SK-N-MC (cell line): ENCODE measurements at regions not wholly inside any gene's neighbourhood (a gene's known extent, or its start where the extent isn't known, plus 50 kb on each side); places are given as distances from the start of the nearest gene placed in this dataset.

Experiments
- DNase-seq: peaks from one replicate; pipeline ENCODE4 v3.0.0-alpha.2; 2011; ENCODE audit warnings: low read depth, low spot score
- H3K27ac ChIP-seq: fragments of 200-600 bp; sonication (generic); 2 replicates; pipeline ENCODE4 v1.5.1; 2016; ENCODE audit warnings: mixed run types
- H3K36me3 ChIP-seq: fragments of 200-600 bp; sonication (generic); 2 replicates; pipeline ENCODE4 v1.6.1; 2017; ENCODE audit warnings: antibody characterized with exemption, low read length, mixed read lengths; ENCODE audit not compliant: insufficient read depth
- H3K4me3 ChIP-seq: fragments of 200-600 bp; sonication (generic); 2 replicates; pipeline ENCODE4 v1.5.1; 2016
- H3K9ac ChIP-seq: fragments of 200-600 bp; sonication (generic); 2 replicates; pipeline ENCODE4 v1.8.0; 2017; ENCODE audit warnings: mixed run types, mixed read lengths; ENCODE audit not compliant: insufficient read length
- H3K9me3 ChIP-seq: fragments of 200-600 bp; sonication (generic); 2 replicates; pipeline ENCODE4 v1.6.1; 2017; ENCODE audit warnings: low read depth, mild to moderate bottlenecking, antibody characterized with exemption, low read length, moderate library complexity, mixed read lengths
- EZH2 ChIP-seq: fragments of 200-600 bp; sonication (generic); IDR thresholded peaks from one replicate; pipeline ENCODE4 v1.6.1; 2017; ENCODE audit warnings: antibody characterized with exemption
- FOXP2 ChIP-seq: optimal IDR thresholded peaks from 2 replicates; pipeline ENCODE3; 2011; ENCODE audit warnings: mild to moderate bottlenecking, moderate library complexity; ENCODE audit not compliant: insufficient read depth; ENCODE audit errors: extremely low read length, control extremely low read depth
- POLR2AphosphoS5 ChIP-seq: IDR thresholded peaks from 2 replicates; pipeline ENCODE4 v1.6.1; 2012; ENCODE audit warnings: mild to moderate bottlenecking, low read depth, low read length, borderline replicate concordance

- TF ChIP-seq POLR2AphosphoS5, result no peak
- no peak for TF ChIP-seq EZH2
- TF ChIP-seq FOXP2, result no peak
- Histone ChIP-seq H3K9ac (no peak overlapping the region), H3K4me3 (no peak overlapping the region), H3K27ac (0 out of 2 replicates have a peak overlapping the region, but pooled peaks have one; percentile 3), H3K9me3 (no peaks in the 10 kb centered on the region), H3K36me3 (no peaks in the 10 kb centered on the region)
- no peak for DNase-seq
Observed at GRCh38 chr12:60137513-60137912, 541.7 kb downstream of the SLC16A7 start.

- Histone ChIP-seq H3K9ac (no peak overlapping the region), H3K9me3 (no peaks in the 10 kb centered on the region)
Observed at GRCh38 chr12:60138526-60138925, 542.7 kb downstream of the SLC16A7 start.

GRCh38 chr12:60144395-60144794 is 548.6 kb downstream of the SLC16A7 start:
- H3K9me3 ChIP-seq, result no peaks in the 10 kb centered on the region
- H3K36me3 ChIP-seq, result no peaks in the 10 kb centered on the region
- H3K27ac ChIP-seq, result no peak overlapping the region
- no peak overlapping the region for H3K9ac ChIP-seq
- no peak overlapping the region for H3K4me3 ChIP-seq
- DNase-seq, result no peak
- no peak for TF ChIP-seq FOXP2
- no peak for TF ChIP-seq EZH2
- TF ChIP-seq POLR2AphosphoS5, result no peak

More at GRCh38 chr12:60138526-60138925, 542.7 kb downstream of the SLC16A7 start:
- Histone ChIP-seq H3K36me3 (no peaks in the 10 kb centered on the region), H3K4me3 (no peak overlapping the region), H3K27ac (no peak overlapping the region)
- no peak for DNase-seq
- TF ChIP-seq POLR2AphosphoS5 (no peak), EZH2 (no peak), FOXP2 (no peak)

- Histone ChIP-seq H3K9me3 (no peaks in the 10 kb centered on the region), H3K4me3 (no peak overlapping the region), H3K27ac (no peak overlapping the region), H3K36me3 (no peaks in the 10 kb centered on the region), H3K9ac (no peak overlapping the region)
- TF ChIP-seq POLR2AphosphoS5, result no peak
- no peak for TF ChIP-seq EZH2
- DNase-seq, result no peak
Observed at GRCh38 chr12:60148109-60148508, 552.3 kb downstream of the SLC16A7 start.

GRCh38 chr12:60148831-60149230 is 553.0 kb downstream of the SLC16A7 start:
- no peak overlapping the region for H3K27ac ChIP-seq
- H3K9me3 ChIP-seq, result no peaks in the 10 kb centered on the region
- H3K4me3 ChIP-seq, result no peak overlapping the region
- no peak for DNase-seq
- no peak for TF ChIP-seq POLR2AphosphoS5
- TF ChIP-seq FOXP2, result no peak
- no peak for TF ChIP-seq EZH2
- no peaks in the 10 kb centered on the region for H3K36me3 ChIP-seq
- H3K9ac ChIP-seq, result no peak overlapping the region

GRCh38 chr12:60152756-60153155 is 556.9 kb downstream of the SLC16A7 start:
- DNase-seq, result no peak
- Histone ChIP-seq H3K9ac (no peak overlapping the region), H3K4me3 (no peak overlapping the region), H3K36me3 (no peaks in the 10 kb centered on the region), H3K27ac (no peak overlapping the region), H3K9me3 (no peaks in the 10 kb centered on the region)
- TF ChIP-seq EZH2, result no peak
- no peak for TF ChIP-seq FOXP2
- TF ChIP-seq POLR2AphosphoS5, result no peak

- TF ChIP-seq FOXP2 (no peak), EZH2 (no peak), POLR2AphosphoS5 (no peak)
- no peaks in the 10 kb centered on the region for H3K36me3 ChIP-seq
- no peak for DNase-seq
- H3K9ac ChIP-seq, result no peak overlapping the region
- no peak overlapping the region for H3K27ac ChIP-seq
- no peak overlapping the region for H3K4me3 ChIP-seq
- no peaks in the 10 kb centered on the region for H3K9me3 ChIP-seq
Observed at GRCh38 chr12:60159761-60160160, 563.9 kb downstream of the SLC16A7 start.

GRCh38 chr12:60162988-60163720 is 567.3 kb downstream of the SLC16A7 start:
- H3K4me3 ChIP-seq, result no peak overlapping the region
- TF ChIP-seq EZH2 (no peak), POLR2AphosphoS5 (no peak), FOXP2 (no peak)
- no peak overlapping the region for H3K27ac ChIP-seq
- no peaks in the 10 kb centered on the region for H3K36me3 ChIP-seq
- DNase-seq, result no peak
- no peaks in the 10 kb centered on the region for H3K9me3 ChIP-seq
- no peak overlapping the region for H3K9ac ChIP-seq

GRCh38 chr12:60165781-60166180 is 570.0 kb downstream of the SLC16A7 start:
- Histone ChIP-seq H3K36me3 (no peaks in the 10 kb centered on the region), H3K9me3 (no peaks in the 10 kb centered on the region), H3K9ac (no peak overlapping the region), H3K4me3 (no peak overlapping the region), H3K27ac (no peak overlapping the region)
- no peak for DNase-seq
- no peak for TF ChIP-seq EZH2
- no peak for TF ChIP-seq FOXP2
- no peak for TF ChIP-seq POLR2AphosphoS5
